Retinal pigment epithelial cell (primary cell): ENCODE measurements at regions not wholly inside any gene's neighbourhood (a gene's known extent, or its start where the extent isn't known, plus 50 kb on each side); places are given as distances from the start of the nearest gene placed in this dataset.

Experiments used
- DNase-seq: peaks from one replicate; pipeline ENCODE4 v3.0.0-alpha.2; 2010; ENCODE audit warnings: low read depth
- H3K4me3 ChIP-seq: 2 replicates; pipeline ENCODE4 v1.5.1; 2011; ENCODE audit warnings: mild to moderate bottlenecking, low read length, control low read depth, moderate library complexity
- CTCF ChIP-seq: conservative IDR thresholded peaks from 2 replicates; pipeline ENCODE4 v1.5.1; 2011; ENCODE audit warnings: low read depth, low read length, control low read depth, inconsistent platforms

- no peak for DNase-seq
- H3K4me3 ChIP-seq = no peak overlapping the region
- peak; percentile 61 for TF ChIP-seq CTCF
Observed at GRCh38 chrX:124211312-124211942, 121.0 kb upstream of the TEX13D start.

GRCh38 chrX:124212622-124213021 is 119.8 kb upstream of the TEX13D start:
- no peak for TF ChIP-seq CTCF
- H3K4me3 ChIP-seq = no peak overlapping the region
- no peak for DNase-seq

- DNase-seq = no peak
- H3K4me3 ChIP-seq = no peak overlapping the region
- TF ChIP-seq CTCF = no peak
Observed at GRCh38 chrX:124215786-124216185, 116.7 kb upstream of the TEX13D start.

- DNase-seq = no peak
- no peak for TF ChIP-seq CTCF
- H3K4me3 ChIP-seq = no peak overlapping the region
Observed at GRCh38 chrX:124216396-124217115, 115.9 kb upstream of the TEX13D start.

- DNase-seq = no peak
- H3K4me3 ChIP-seq = no peak overlapping the region
- no peak for TF ChIP-seq CTCF
Observed at GRCh38 chrX:124217304-124218251, 114.9 kb upstream of the TEX13D start.

GRCh38 chrX:124223524-124223923 is 108.9 kb upstream of the TEX13D start:
- no peak for DNase-seq
- no peak overlapping the region for H3K4me3 ChIP-seq
- TF ChIP-seq CTCF = peak; percentile 37
